IMR-90 (cell line): ENCODE measurements at regions not wholly inside any gene's neighbourhood (a gene's known extent, or its start where the extent isn't known, plus 50 kb on each side); places are given as distances from the start of the nearest gene placed in this dataset.

Source experiments
- ATAC-seq: fragments of 200-7000 bp; cut with Tn5 transposase; 2 replicates; pipeline ENCODE4 v1.9.1; 2020; ENCODE audit warnings: low read depth, mild to moderate bottlenecking, moderate library complexity
- BruUV-seq: library from RNA; stranded (reverse); fragments of 400-500 nt; replicated peaks from 2 replicates; lab custom pipeline; 2021; lab: Mats Ljungman, UMichigan
- CTCF ChIA-PET: fragments of 300-600 bp; formaldehyde crosslinking; extraction: SDS; loops from one replicate; lab custom pipeline; 2021; ENCODE audit warnings: antibody characterized with exemption; lab: Yijun Ruan, JAX
- POLR2A ChIA-PET: fragments of 300-600 bp; sonication (Branson Sonifier 250); formaldehyde crosslinking; loops from one replicate; lab custom pipeline; 2022; ENCODE audit warnings: antibody characterized with exemption; ENCODE audit not compliant: unreplicated experiment; lab: Charles Lee
- DNase-seq: peaks from one replicate; pipeline ENCODE4 v3.0.0; 2013
- H2AFZ ChIP-seq: replicated peaks from 2 replicates; pipeline ENCODE3; 2013; ENCODE audit warnings: low read length, mild to moderate bottlenecking; ENCODE audit not compliant: poor library complexity
- H2AK5ac ChIP-seq: 2 replicates; pipeline ENCODE4 v1.6.1; 2013; ENCODE audit warnings: low read depth, low read length, inconsistent platforms
- H2AK9ac ChIP-seq: replicated peaks from 2 replicates; pipeline ENCODE3; 2013; ENCODE audit warnings: mild to moderate bottlenecking, low read depth, low read length, moderate library complexity; ENCODE audit not compliant: poor library complexity
- H2BK120ac ChIP-seq: 2 replicates; pipeline ENCODE4 v1.6.1; 2013; ENCODE audit warnings: low read depth, low read length, inconsistent platforms
- H2BK15ac ChIP-seq: 3 replicates; pipeline ENCODE4 v1.6.1; 2013; ENCODE audit warnings: low read depth, low read length, inconsistent platforms
- H2BK20ac ChIP-seq: 2 replicates; pipeline ENCODE4 v1.6.1; 2013; ENCODE audit warnings: low read depth, mild to moderate bottlenecking, inconsistent platforms, low read length, moderate library complexity
- H2BK5ac ChIP-seq: 2 replicates; pipeline ENCODE4 v1.6.1; 2013; ENCODE audit warnings: mild to moderate bottlenecking, low read depth, low read length, inconsistent platforms; ENCODE audit not compliant: poor library complexity, severe bottlenecking
- H3K14ac ChIP-seq: replicated peaks from 2 replicates; pipeline ENCODE4 v1.6.1; 2013; ENCODE audit warnings: low read depth, low read length, inconsistent platforms
- H3K18ac ChIP-seq: 2 replicates; pipeline ENCODE4 v1.6.1; 2013; ENCODE audit warnings: low read depth, low read length, control low read depth
- H3K23ac ChIP-seq: 2 replicates; pipeline ENCODE4 v1.6.1; 2013; ENCODE audit warnings: low read depth, low read length, inconsistent platforms
- H3K27ac ChIP-seq: 2 replicates; pipeline ENCODE4 v1.5.1; 2013; ENCODE audit warnings: mild to moderate bottlenecking, control low read depth, low read length; ENCODE audit not compliant: insufficient read depth
- H3K27me3 ChIP-seq: 2 replicates; pipeline ENCODE4 v1.6.1; 2013; ENCODE audit warnings: low read length; ENCODE audit not compliant: control insufficient read depth, insufficient read depth
- H3K36me3 ChIP-seq: 2 replicates; pipeline ENCODE4 v1.6.1; 2013; ENCODE audit warnings: low read length, mixed read lengths; ENCODE audit not compliant: control insufficient read depth, insufficient read depth
- H3K4ac ChIP-seq: 2 replicates; pipeline ENCODE4 v1.6.1; 2013; ENCODE audit warnings: low read depth, low read length, inconsistent platforms
- H3K4me1 ChIP-seq: 2 replicates; pipeline ENCODE4 v1.6.1; 2013; ENCODE audit warnings: low read length, mixed read lengths; ENCODE audit not compliant: control insufficient read depth, insufficient read depth
- H3K4me2 ChIP-seq: 2 replicates; pipeline ENCODE4 v1.6.1; 2013; ENCODE audit warnings: low read depth, mild to moderate bottlenecking, control low read depth, low read length, moderate library complexity
- H3K4me3 ChIP-seq: 2 replicates; pipeline ENCODE4 v1.5.1; 2013; ENCODE audit warnings: low read depth, mild to moderate bottlenecking, control low read depth, low read length, moderate library complexity; ENCODE audit not compliant: insufficient read depth
- H3K56ac ChIP-seq: 2 replicates; pipeline ENCODE4 v1.6.1; 2013; ENCODE audit warnings: low read length, inconsistent platforms; ENCODE audit not compliant: insufficient read depth; ENCODE audit errors: extremely low read depth
- H3K79me1 ChIP-seq, 2 experiments: 2 replicates each; pipeline ENCODE4 v1.6.1; 2013; ENCODE audit warnings: low read length in 2 of 2, inconsistent platforms in 1 of 2, low read depth in 1 of 2
- H3K9ac ChIP-seq: 2 replicates; pipeline ENCODE4 v1.6.1; 2013; ENCODE audit warnings: low read depth, low read length, control low read depth
- H3K9me1 ChIP-seq: 2 replicates; pipeline ENCODE4 v1.6.1; 2013; ENCODE audit warnings: low read length, inconsistent platforms; ENCODE audit not compliant: insufficient read depth
- H3K9me3 ChIP-seq: 2 replicates; pipeline ENCODE4 v1.6.1; 2013; ENCODE audit warnings: low read length; ENCODE audit not compliant: control insufficient read depth, insufficient read depth
- H4K20me1 ChIP-seq: 2 replicates; pipeline ENCODE4 v1.6.1; 2013; ENCODE audit warnings: low read length, inconsistent platforms; ENCODE audit not compliant: insufficient read depth
- H4K5ac ChIP-seq: 2 replicates; pipeline ENCODE4 v1.6.1; 2013; ENCODE audit warnings: mild to moderate bottlenecking, low read depth, low read length, control low read depth
- H4K8ac ChIP-seq, 2 experiments: 2 replicates each; pipeline ENCODE4 v1.6.1; 2013; ENCODE audit warnings: low read depth in 2 of 2, low read length in 2 of 2, control low read depth in 1 of 2, inconsistent platforms in 1 of 2
- H4K91ac ChIP-seq: 2 replicates; pipeline ENCODE4 v1.6.1; 2013; ENCODE audit warnings: low read depth, low read length, inconsistent platforms; ENCODE audit not compliant: insufficient read depth
- BHLHE40 ChIP-seq: fragments of 150-350 bp; IDR thresholded peaks from 2 replicates; pipeline ENCODE4 v1.6.1; 2016; ENCODE audit warnings: mild to moderate bottlenecking, low read depth, low read length
- FOS ChIP-seq: fragments of 150-350 bp; IDR thresholded peaks from 2 replicates; pipeline ENCODE4 v1.6.1; 2016; ENCODE audit warnings: low read depth, low read length
- MAZ ChIP-seq: IDR thresholded peaks from 2 replicates; pipeline ENCODE4 v1.6.1; 2012; ENCODE audit warnings: low read depth, mild to moderate bottlenecking, low read length, improper control_type of control experiment, moderate library complexity, borderline replicate concordance
- NFE2L2 ChIP-seq: fragments of 150-350 bp; IDR thresholded peaks from 2 replicates; pipeline ENCODE4 v1.6.1; 2016; ENCODE audit warnings: low read depth, mild to moderate bottlenecking, low read length
- RFX5 ChIP-seq: IDR thresholded peaks from 2 replicates; pipeline ENCODE4 v1.8.0; 2012; ENCODE audit warnings: low read depth, mild to moderate bottlenecking, low read length, moderate library complexity
- WGBS, 2 experiments: methylation state at CpG; one replicate each; pipeline versions ENCODE4 v1.1.5 to v1.1.7; 2013; ENCODE audit warnings: missing lambda C conversion rate in 2 of 2; ENCODE audit not compliant: insufficient read length in 1 of 2; ENCODE audit errors: extremely low coverage in 2 of 2; 5-methylcytosine and 5-hydroxymethylcytosine counted together
- dilution Hi-C: fragments of 300-500 bp; cut with HindIII; formaldehyde crosslinking; loops from one replicate; pipeline ENCODE4 v1.14.3; 2018; ENCODE audit warnings: low sequenced_read_pairs; ENCODE audit not compliant: unreplicated experiment
- in situ Hi-C: fragments of 300-500 bp; cut with MboI; formaldehyde crosslinking; loops from 3 replicates; pipeline ENCODE4 v1.14.3; 2019; ENCODE audit warnings: low sequenced_read_pairs, inconsistent platforms, mixed read lengths
- intact Hi-C: fragments of 100-400 bp; cut with micrococcal nuclease; formaldehyde crosslinking; loops from 2 replicates; pipeline ENCODE4 v1.10.0; 2022

DNA sequence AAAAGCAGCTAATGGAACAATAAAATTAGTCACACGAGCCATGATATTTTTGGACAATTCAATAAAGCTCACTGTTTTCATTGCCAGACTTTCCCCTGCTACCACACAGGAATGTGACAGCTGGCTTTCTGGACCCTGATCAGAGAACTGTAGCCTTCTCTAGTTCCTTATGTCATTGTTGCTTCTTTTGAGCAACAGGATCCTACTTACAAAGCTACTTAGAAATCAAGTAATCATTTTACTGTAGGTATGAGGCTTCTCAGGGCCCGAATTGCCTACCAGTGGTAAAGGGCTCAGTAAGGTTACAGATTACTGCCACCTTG, 94.3 kb upstream of the AADACL2 start:
- TF ChIP-seq BHLHE40 (no peak), RFX5 (no peak), NFE2L2 (no peak), MAZ (no peak), FOS (no peak)
- Histone ChIP-seq H3K9me1 (no peaks in the 10 kb centered on the region), H4K8ac (no peak overlapping the region), H3K23ac (no peak overlapping the region), H2AK9ac (no peak overlapping the region), H3K4me1 (no peaks in the 10 kb centered on the region), H3K79me1 (no peaks in the 10 kb centered on the region), H2AFZ (no peak overlapping the region), H2BK120ac (no peak overlapping the region), H3K9me3 (no peaks in the 10 kb centered on the region), H3K27ac (no peak overlapping the region), H3K56ac (no peak overlapping the region), H4K20me1 (no peaks in the 10 kb centered on the region), H3K9ac (no peak overlapping the region), H4K91ac (no peak overlapping the region), H2AK5ac (no peak overlapping the region), H2BK5ac (no peak overlapping the region), H3K14ac (no peak overlapping the region), H3K4ac (no peak overlapping the region), H2BK20ac (no peak overlapping the region), H3K4me3 (no peak overlapping the region), H3K18ac (no peak overlapping the region), H4K5ac (no peak overlapping the region), H3K4me2 (no peak overlapping the region), H3K27me3 (no peaks in the 10 kb centered on the region), H3K36me3 (no peaks in the 10 kb centered on the region), H2BK15ac (no peak overlapping the region)
- CTCF ChIA-PET, result interaction anchor here (0.7 kb wide), 1 partner anchor 94 kb away, joined by 3 read pairs; no protein-coding TSS in a partner anchor
- intact Hi-C loops (no loop called here), in situ Hi-C loops (no loop called here), dilution Hi-C loops (no loop called here)
- no CpG with 5 or more reads among the region's 2 CpGs for WGBS, 2 experiments
- BruUV-seq, result no TSS peak
- POLR2A ChIA-PET, result no interaction called here
- ATAC-seq (no peak), DNase-seq (no peak)
